Cardiac muscle cell (in vitro differentiated cells and primary cell): ENCODE measurements at regions not wholly inside any gene's neighbourhood (a gene's known extent, or its start where the extent isn't known, plus 50 kb on each side); places are given as distances from the start of the nearest gene placed in this dataset.

Source experiments
- DNase-seq, 2 donors: peaks; one replicate each; pipeline versions ENCODE4 v3.0.0 to v3.0.0-alpha.2; 2010 to 2017; ENCODE audit warnings: low read depth in 1 of 2, low spot score in 1 of 2
- H3K27ac ChIP-seq: fragments of 200-600 bp; sonication (generic); 2 replicates; pipeline ENCODE4 v1.5.1; 2016
- H3K27me3 ChIP-seq: fragments of 200-600 bp; sonication (generic); 2 replicates; pipeline ENCODE4 v1.6.0; 2016; ENCODE audit warnings: control low read depth
- H3K36me3 ChIP-seq: fragments of 200-600 bp; sonication (generic); 2 replicates; pipeline ENCODE4 v1.5.1; 2016; ENCODE audit warnings: control low read depth
- H3K4me1 ChIP-seq: fragments of 200-600 bp; sonication (generic); 2 replicates; pipeline ENCODE4 v1.8.1; 2017; ENCODE audit warnings: low read depth, mild to moderate bottlenecking, mixed run types
- H3K4me3 ChIP-seq: fragments of 200-600 bp; sonication (generic); 2 replicates; pipeline ENCODE4 v1.5.1; 2016; ENCODE audit warnings: mild to moderate bottlenecking
- H3K9me3 ChIP-seq: fragments of 200-600 bp; sonication (generic); 2 replicates; pipeline ENCODE4 v1.5.1; 2017; ENCODE audit warnings: low read depth, mild to moderate bottlenecking, control low read depth
- CTCF ChIP-seq: IDR thresholded peaks from 2 replicates; pipeline ENCODE4 v1.5.1; 2012; ENCODE audit warnings: low read depth, mild to moderate bottlenecking, low read length

GRCh38 chr7:136148920-136149319 is 171.8 kb upstream of the MTPN start:
- Histone ChIP-seq H3K36me3 (no peaks in the 10 kb centered on the region), H3K4me1 (no peaks in the 10 kb centered on the region), H3K27me3 (no peaks in the 10 kb centered on the region), H3K9me3 (no peaks in the 10 kb centered on the region), H3K4me3 (no peak overlapping the region), H3K27ac (no peak overlapping the region)
- no peak for TF ChIP-seq CTCF
- DNase-seq, result no peak

GRCh38 chr7:136146925-136147324 is 169.8 kb upstream of the MTPN start:
- Histone ChIP-seq H3K4me3 (no peak overlapping the region), H3K4me1 (no peaks in the 10 kb centered on the region), H3K9me3 (no peaks in the 10 kb centered on the region), H3K36me3 (no peaks in the 10 kb centered on the region), H3K27ac (no peak overlapping the region), H3K27me3 (no peaks in the 10 kb centered on the region)
- no peak for TF ChIP-seq CTCF
- no peak for DNase-seq

- TF ChIP-seq CTCF, result no peak
- H3K27ac ChIP-seq, result no peak overlapping the region
- DNase-seq, result no peak
These were observed 167.0 kb upstream of the MTPN start for GRCh38 chr7:136144182-136144581.

GRCh38 chr7:136143271-136143670 is 166.1 kb upstream of the MTPN start:
- H3K27ac ChIP-seq, result no peak overlapping the region
- no peak for TF ChIP-seq CTCF
- no peaks in the 10 kb centered on the region for H3K27me3 ChIP-seq
- no peak overlapping the region for H3K4me3 ChIP-seq
- H3K4me1 ChIP-seq, result peaks cover 8% of the 10 kb centered on the region
- H3K9me3 ChIP-seq, result no peaks in the 10 kb centered on the region
- no peaks in the 10 kb centered on the region for H3K36me3 ChIP-seq
- DNase-seq, result no peak

More at GRCh38 chr7:136144182-136144581, 167.0 kb upstream of the MTPN start:
- H3K36me3 ChIP-seq, result no peaks in the 10 kb centered on the region
- H3K27me3 ChIP-seq, result no peaks in the 10 kb centered on the region
- peaks cover 7% of the 10 kb centered on the region for H3K4me1 ChIP-seq
- no peaks in the 10 kb centered on the region for H3K9me3 ChIP-seq
- H3K4me3 ChIP-seq, result no peak overlapping the region

- H3K4me1 ChIP-seq, result peaks cover 8% of the 10 kb centered on the region
- no peak for DNase-seq
- no peak overlapping the region for H3K4me3 ChIP-seq
- no peaks in the 10 kb centered on the region for H3K9me3 ChIP-seq
- no peaks in the 10 kb centered on the region for H3K36me3 ChIP-seq
- no peak for TF ChIP-seq CTCF
- no peak overlapping the region for H3K27ac ChIP-seq
- no peaks in the 10 kb centered on the region for H3K27me3 ChIP-seq
These were observed 165.4 kb upstream of the MTPN start for GRCh38 chr7:136142583-136142982.

GRCh38 chr7:136140469-136140868 is 163.3 kb upstream of the MTPN start:
- no peaks in the 10 kb centered on the region for H3K9me3 ChIP-seq
- peaks cover 15% of the 10 kb centered on the region for H3K4me1 ChIP-seq
- no peak for DNase-seq
- H3K27me3 ChIP-seq, result no peaks in the 10 kb centered on the region
- no peak for TF ChIP-seq CTCF
- no peak overlapping the region for H3K27ac ChIP-seq
- H3K36me3 ChIP-seq, result no peaks in the 10 kb centered on the region
- no peak overlapping the region for H3K4me3 ChIP-seq
